ENCODE measurements at regions not wholly inside any gene's neighbourhood (a gene's known extent, or its start where the extent isn't known, plus 50 kb on each side); places are given as distances from the start of the nearest gene placed in this dataset.

GRCh38 chr3:106962993-106963392 lies 414.2 kb upstream of the CCDC54 start:
- no peaks in the 10 kb centered on the region for H3K36me3 Mint-ChIP-seq
- no peak overlapping the region for H3K4me3 ChIP-seq (ENCODE audit: control insufficient read depth in 1 of 2, extremely low read depth in 1 of 2, low read length in 1 of 2)
- H3K36me3 ChIP-seq (ENCODE audit: control insufficient read depth in 2 of 2, extremely low read depth in 1 of 2, insufficient read depth in 1 of 2, low read length in 1 of 2): no peaks in the 10 kb centered on the region
- H3K27ac Mint-ChIP-seq: no peak overlapping the region
- H3K27me3 ChIP-seq (replicated peaks in 1 of 2; ENCODE audit: control insufficient read depth in 2 of 2, extremely low read depth in 1 of 2, insufficient read depth in 2 of 2, low read length in 1 of 2): no peaks in the 10 kb centered on the region
- no peak for DNase-seq
- H3K27ac ChIP-seq (ENCODE audit: low read length): no peak overlapping the region
- no CpG with 5 or more reads among the region's 1 CpG for WGBS (ENCODE audit: insufficient coverage)
- no peak for ATAC-seq (replicated peaks in 1 of 4)
- H3K4me3 Mint-ChIP-seq: no peak overlapping the region
- H3K4me1 ChIP-seq (ENCODE audit: control insufficient read depth in 1 of 2, extremely low read depth in 1 of 2, insufficient read depth in 2 of 2, low read length in 2 of 2): no peaks in the 10 kb centered on the region
- H3K27me3 Mint-ChIP-seq: no peaks in the 10 kb centered on the region
- H3K9me3 Mint-ChIP-seq: peaks cover 0 to under 1% (median 0%) of the 10 kb centered on the region in 3 donors
- H3K4me1 Mint-ChIP-seq: no peaks in the 10 kb centered on the region
- ChIA-PET POLR2A (no interaction called here), CTCF (no interaction called here)
- H3K9me3 ChIP-seq: no peaks in the 10 kb centered on the region

DNA sequence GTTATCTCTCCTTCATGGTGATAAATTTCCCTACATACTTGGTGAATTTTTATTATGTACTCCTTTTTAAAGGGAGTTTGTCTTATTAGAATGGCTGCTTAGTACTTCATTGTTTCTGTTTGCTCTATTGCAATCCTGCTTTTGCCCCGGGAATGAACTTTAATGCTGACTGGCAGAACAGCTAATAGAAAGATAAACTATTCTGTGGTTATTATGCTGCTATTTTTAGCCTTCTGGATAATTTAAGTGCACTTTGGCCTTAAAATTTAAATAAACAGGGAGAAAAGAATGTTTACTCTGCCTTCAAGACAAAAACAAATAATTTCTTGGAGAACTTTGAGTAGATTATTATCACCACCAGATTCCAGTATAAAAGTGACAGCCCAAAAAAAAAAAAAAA lies 413.8 kb upstream of the CCDC54 start:
- DNase-seq: no peak
- H3K27me3 Mint-ChIP-seq: no peaks in the 10 kb centered on the region
- no peaks in the 10 kb centered on the region for H3K9me3 Mint-ChIP-seq
- no peak for ATAC-seq (replicated peaks in 1 of 4)
- Histone ChIP-seq H3K27ac (ENCODE audit: low read length) (no peak overlapping the region), H3K27me3 (replicated peaks in 1 of 2; ENCODE audit: control insufficient read depth in 2 of 2, extremely low read depth in 1 of 2, insufficient read depth in 2 of 2, low read length in 1 of 2) (no peaks in the 10 kb centered on the region), H3K4me3 (ENCODE audit: control insufficient read depth in 1 of 2, extremely low read depth in 1 of 2, low read length in 1 of 2) (no peak overlapping the region), H3K36me3 (ENCODE audit: control insufficient read depth in 2 of 2, extremely low read depth in 1 of 2, insufficient read depth in 1 of 2, low read length in 1 of 2) (no peaks in the 10 kb centered on the region), H3K9me3 (no peaks in the 10 kb centered on the region), H3K4me1 (ENCODE audit: control insufficient read depth in 1 of 2, extremely low read depth in 1 of 2, insufficient read depth in 2 of 2, low read length in 2 of 2) (no peaks in the 10 kb centered on the region)
- no peak overlapping the region for H3K27ac Mint-ChIP-seq
- H3K36me3 Mint-ChIP-seq: no peaks in the 10 kb centered on the region
- POLR2A ChIA-PET: no interaction called here
- no CpG with 5 or more reads among the region's 1 CpG for WGBS (ENCODE audit: insufficient coverage)
- H3K4me3 Mint-ChIP-seq: no peak overlapping the region
- no peaks in the 10 kb centered on the region for H3K4me1 Mint-ChIP-seq
- CTCF ChIA-PET: no interaction called here

DNA sequence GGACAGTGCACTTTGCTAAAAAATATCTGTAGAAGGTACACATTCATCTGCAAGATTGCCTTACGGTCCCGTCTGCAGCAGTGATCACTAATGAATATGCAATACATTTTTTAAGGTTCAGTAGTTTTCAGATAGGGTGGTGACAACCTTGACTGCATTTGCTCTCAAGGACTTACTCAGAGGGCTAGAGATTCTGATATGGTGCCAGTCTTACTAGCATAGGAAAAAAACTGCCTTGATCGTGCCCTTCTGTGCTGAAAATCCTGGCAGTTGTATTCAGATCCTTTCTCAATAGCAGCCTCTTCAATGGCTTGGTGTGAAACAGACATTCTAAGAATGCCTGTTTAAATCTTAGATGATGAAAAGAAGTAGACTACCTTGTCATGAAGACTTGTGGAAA lies 411.9 kb upstream of the CCDC54 start:
- POLR2A ChIA-PET: no interaction called here
- H3K4me1 ChIP-seq (ENCODE audit: control insufficient read depth in 1 of 2, extremely low read depth in 1 of 2, insufficient read depth in 2 of 2, low read length in 2 of 2): no peaks in the 10 kb centered on the region
- H3K36me3 Mint-ChIP-seq: no peaks in the 10 kb centered on the region
- H3K27ac Mint-ChIP-seq: no peak overlapping the region
- CTCF ChIA-PET: no interaction called here
- DNase-seq (no peak), ATAC-seq (replicated peaks in 1 of 4) (no peak)
- no peaks in the 10 kb centered on the region for H3K36me3 ChIP-seq (ENCODE audit: control insufficient read depth in 2 of 2, extremely low read depth in 1 of 2, insufficient read depth in 1 of 2, low read length in 1 of 2)
- no peak overlapping the region for H3K4me3 Mint-ChIP-seq
- WGBS (ENCODE audit: insufficient coverage): 60% methylated on average over 1 of the region's 3 CpGs
- no peaks in the 10 kb centered on the region for H3K4me1 Mint-ChIP-seq
- no peaks in the 10 kb centered on the region for H3K9me3 ChIP-seq
- no peaks in the 10 kb centered on the region for H3K27me3 Mint-ChIP-seq
- H3K4me3 ChIP-seq (ENCODE audit: control insufficient read depth in 1 of 2, extremely low read depth in 1 of 2, low read length in 1 of 2): no peak overlapping the region
- no peaks in the 10 kb centered on the region for H3K9me3 Mint-ChIP-seq
- no peaks in the 10 kb centered on the region for H3K27me3 ChIP-seq (replicated peaks in 1 of 2; ENCODE audit: control insufficient read depth in 2 of 2, extremely low read depth in 1 of 2, insufficient read depth in 2 of 2, low read length in 1 of 2)
- no peak overlapping the region for H3K27ac ChIP-seq (ENCODE audit: low read length)

GRCh38 chr3:106969596-106969995 lies 407.6 kb upstream of the CCDC54 start:
- no peak overlapping the region for H3K27ac ChIP-seq (ENCODE audit: low read length)
- DNase-seq (no peak), ATAC-seq (replicated peaks in 1 of 4) (no peak)
- H3K4me1 ChIP-seq (ENCODE audit: control insufficient read depth in 1 of 2, extremely low read depth in 1 of 2, insufficient read depth in 2 of 2, low read length in 2 of 2): no peaks in the 10 kb centered on the region
- no peaks in the 10 kb centered on the region for H3K27me3 Mint-ChIP-seq
- H3K27ac Mint-ChIP-seq: no peak overlapping the region
- H3K4me1 Mint-ChIP-seq: no peaks in the 10 kb centered on the region
- CTCF ChIA-PET: interaction anchor here in 1 of 2 donors (0.9 kb wide), 1 partner anchor 16 kb away, joined by 3 read pairs; no protein-coding TSS in a partner anchor
- H3K36me3 Mint-ChIP-seq: no peaks in the 10 kb centered on the region
- H3K36me3 ChIP-seq (ENCODE audit: control insufficient read depth in 2 of 2, extremely low read depth in 1 of 2, insufficient read depth in 1 of 2, low read length in 1 of 2): no peaks in the 10 kb centered on the region
- H3K9me3 ChIP-seq: no peaks in the 10 kb centered on the region
- H3K4me3 ChIP-seq (ENCODE audit: control insufficient read depth in 1 of 2, extremely low read depth in 1 of 2, low read length in 1 of 2): no peak overlapping the region
- POLR2A ChIA-PET: no interaction called here
- no peaks in the 10 kb centered on the region for H3K9me3 Mint-ChIP-seq
- WGBS (ENCODE audit: insufficient coverage): no CpG with 5 or more reads among the region's 4 CpGs
- no peak overlapping the region for H3K4me3 Mint-ChIP-seq
- no peaks in the 10 kb centered on the region for H3K27me3 ChIP-seq (replicated peaks in 1 of 2; ENCODE audit: control insufficient read depth in 2 of 2, extremely low read depth in 1 of 2, insufficient read depth in 2 of 2, low read length in 1 of 2)

DNA sequence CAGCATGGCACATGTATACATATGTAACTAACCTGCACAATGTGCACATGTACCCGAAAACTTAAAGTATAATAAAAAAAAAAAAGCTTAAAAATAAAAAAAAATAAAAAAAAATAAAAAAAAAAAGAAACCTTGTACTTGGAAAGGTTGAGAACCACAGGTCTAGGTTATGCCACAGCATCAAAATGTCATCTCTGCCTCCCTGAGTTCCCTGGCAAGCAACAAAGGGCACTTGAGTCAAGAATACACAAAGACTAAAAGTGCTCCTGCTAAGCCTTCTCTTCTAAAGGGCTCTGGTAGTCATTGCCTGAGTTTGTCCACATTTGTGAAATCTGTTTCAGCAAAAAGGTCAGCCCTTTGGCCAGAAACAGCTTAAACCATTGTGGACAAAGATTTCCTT lies 395.8 kb upstream of the CCDC54 start:
- H3K27me3 ChIP-seq (replicated peaks in 1 of 2; ENCODE audit: control insufficient read depth in 2 of 2, extremely low read depth in 1 of 2, insufficient read depth in 2 of 2, low read length in 1 of 2): no peaks in the 10 kb centered on the region
- H3K4me3 Mint-ChIP-seq: no peak overlapping the region
- H3K4me1 Mint-ChIP-seq: no peaks in the 10 kb centered on the region
- no peak overlapping the region for H3K4me3 ChIP-seq (ENCODE audit: control insufficient read depth in 1 of 2, extremely low read depth in 1 of 2, low read length in 1 of 2)
- POLR2A ChIA-PET: no interaction called here
- H3K36me3 Mint-ChIP-seq: no peaks in the 10 kb centered on the region
- H3K27me3 Mint-ChIP-seq: no peaks in the 10 kb centered on the region
- no peaks in the 10 kb centered on the region for H3K4me1 ChIP-seq (ENCODE audit: control insufficient read depth in 1 of 2, extremely low read depth in 1 of 2, insufficient read depth in 2 of 2, low read length in 2 of 2)
- no peak overlapping the region for H3K27ac ChIP-seq (ENCODE audit: low read length)
- CTCF ChIA-PET: interaction anchor here in 1 of 2 donors (0.6 kb wide), 1 partner anchor 63 kb away, joined by 6 read pairs; no protein-coding TSS in a partner anchor
- no peaks in the 10 kb centered on the region for H3K36me3 ChIP-seq (ENCODE audit: control insufficient read depth in 2 of 2, extremely low read depth in 1 of 2, insufficient read depth in 1 of 2, low read length in 1 of 2)
- H3K9me3 ChIP-seq: no peaks in the 10 kb centered on the region
- ATAC-seq (replicated peaks in 1 of 4): no peak
- H3K9me3 Mint-ChIP-seq: no peaks in the 10 kb centered on the region
- no peak overlapping the region for H3K27ac Mint-ChIP-seq
- no peak for DNase-seq
- WGBS (ENCODE audit: insufficient coverage): no CpG with 5 or more reads among the region's 1 CpG

DNA sequence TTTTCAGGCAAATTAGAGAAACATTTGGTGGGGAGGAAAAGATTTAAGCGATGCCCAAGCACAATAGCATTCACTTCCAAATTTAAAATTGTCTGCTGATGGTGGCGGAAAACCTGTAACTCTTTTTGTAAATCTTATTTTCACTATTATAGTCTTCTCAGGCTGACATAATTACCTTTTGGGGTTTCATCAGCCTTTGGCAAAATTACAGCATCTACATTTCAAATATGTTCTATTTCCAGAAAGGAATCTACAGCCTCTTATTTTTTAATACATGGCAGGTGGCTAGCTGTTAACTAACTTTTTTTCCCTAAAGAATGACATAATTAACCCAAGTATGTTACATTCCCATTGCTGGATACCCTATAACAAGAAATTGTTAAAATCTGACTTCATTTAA lies 391.5 kb upstream of the CCDC54 start:
- H3K27me3 Mint-ChIP-seq: peaks cover 0 to 3% of the 10 kb centered on the region in 2 donors
- DNase-seq (no peak), ATAC-seq (replicated peaks in 1 of 4) (no peak)
- Histone ChIP-seq H3K36me3 (ENCODE audit: control insufficient read depth in 2 of 2, extremely low read depth in 1 of 2, insufficient read depth in 1 of 2, low read length in 1 of 2) (no peaks in the 10 kb centered on the region), H3K9me3 (no peaks in the 10 kb centered on the region), H3K27me3 (replicated peaks in 1 of 2; ENCODE audit: control insufficient read depth in 2 of 2, extremely low read depth in 1 of 2, insufficient read depth in 2 of 2, low read length in 1 of 2) (no peaks in the 10 kb centered on the region), H3K4me1 (ENCODE audit: control insufficient read depth in 1 of 2, extremely low read depth in 1 of 2, insufficient read depth in 2 of 2, low read length in 2 of 2) (no peaks in the 10 kb centered on the region), H3K27ac (ENCODE audit: low read length) (no peak overlapping the region), H3K4me3 (ENCODE audit: control insufficient read depth in 1 of 2, extremely low read depth in 1 of 2, low read length in 1 of 2) (no peak overlapping the region)
- ChIA-PET POLR2A (no interaction called here), CTCF (interaction anchor here in 1 of 2 donors (1.2 kb wide), 1 partner anchor 17 kb away, joined by 3 read pairs; no protein-coding TSS in a partner anchor)
- H3K9me3 Mint-ChIP-seq: peaks cover 3 to 11% (median 7%) of the 10 kb centered on the region in 3 donors
- H3K4me1 Mint-ChIP-seq: no peaks in the 10 kb centered on the region
- no peak overlapping the region for H3K27ac Mint-ChIP-seq
- no CpG with 5 or more reads among the region's 2 CpGs for WGBS (ENCODE audit: insufficient coverage)
- H3K4me3 Mint-ChIP-seq: no peak overlapping the region
- H3K36me3 Mint-ChIP-seq: no peaks in the 10 kb centered on the region
